Hematopoietic multipotent progenitor cell (in vitro differentiated cells): ENCODE measurements at regions not wholly inside any gene's neighbourhood (a gene's known extent, or its start where the extent isn't known, plus 50 kb on each side); places are given as distances from the start of the nearest gene placed in this dataset.

Experiments used
- DNase-seq, 3 donors: peaks; one replicate each; pipeline ENCODE4 v3.0.0-alpha.2; 2011 to 2015; ENCODE audit warnings: low read depth in 2 of 3, low spot score in 2 of 3

DNA sequence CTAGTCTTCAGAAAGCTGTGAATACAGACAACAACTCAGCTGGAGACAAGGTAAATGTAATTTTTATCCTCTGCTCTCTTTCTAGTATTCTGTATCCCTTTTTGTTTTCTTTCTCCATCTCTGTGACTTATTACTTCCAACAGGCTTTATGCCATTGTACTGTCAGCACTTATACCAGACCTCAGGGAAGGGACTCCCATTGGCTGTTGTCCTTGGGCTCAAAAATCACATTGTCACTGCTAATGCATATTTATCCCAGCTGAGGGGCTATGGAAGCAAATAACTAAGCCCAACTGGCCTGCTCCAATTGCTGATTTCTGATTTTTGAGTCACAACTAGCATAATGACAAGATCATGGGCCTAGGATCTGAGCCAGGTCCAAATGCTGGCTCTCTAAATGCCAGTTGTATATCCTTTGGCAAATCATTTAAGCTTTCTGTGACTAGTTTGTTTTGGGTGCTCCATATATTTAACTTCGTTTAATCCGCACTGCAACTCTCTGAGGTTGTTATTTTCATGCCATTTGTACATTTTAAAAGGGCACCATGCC, 395.1 kb upstream of the GNPDA2 start:
- DNase-seq: no peak

DNA sequence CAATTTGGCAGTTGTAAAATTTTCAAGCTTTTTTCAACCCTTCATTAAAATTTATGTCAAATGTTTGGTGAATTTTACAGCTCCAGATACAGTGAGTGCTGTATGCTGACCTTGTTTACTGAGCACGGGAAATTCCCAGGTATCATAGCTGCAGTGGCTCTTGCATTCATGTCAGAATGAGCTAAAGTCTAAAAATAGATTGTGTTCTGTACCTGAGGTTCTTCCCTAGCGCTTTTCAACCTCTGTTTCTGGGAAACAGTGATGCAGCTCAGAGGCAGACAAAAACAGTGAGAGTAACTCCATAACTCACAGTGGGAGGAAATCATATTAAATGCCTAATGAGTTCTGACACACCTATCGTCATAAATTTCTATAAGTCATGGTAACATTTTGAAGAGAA, 393.8 kb upstream of the GNPDA2 start:
- DNase-seq: no peak

DNA sequence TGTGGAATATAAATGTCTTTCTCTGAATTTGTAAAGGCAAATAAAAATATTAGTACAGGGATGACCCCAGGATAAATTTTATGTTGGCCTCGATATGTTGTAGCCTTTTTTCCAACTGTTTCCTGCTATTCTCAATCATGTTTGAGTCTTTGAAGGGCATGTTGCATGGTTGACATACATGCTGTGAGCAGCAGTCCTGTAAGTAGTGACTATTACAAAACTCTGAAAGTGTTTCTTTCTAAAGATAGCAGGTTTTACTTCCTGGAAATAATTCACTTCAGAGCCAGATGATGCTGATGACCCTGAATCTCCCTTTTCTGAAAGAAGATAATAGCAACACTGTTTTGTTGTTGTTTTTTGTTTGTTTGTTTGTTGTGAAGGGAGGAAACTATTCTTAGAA, 393.0 kb upstream of the GNPDA2 start:
- no peak for DNase-seq

- DNase-seq: no peak
Measured at GRCh38 chr4:45102716-45103115, 376.4 kb upstream of the GNPDA2 start.

GRCh38 chr4:45100956-45101818, 374.8 kb upstream of the GNPDA2 start:
- no peak for DNase-seq

DNA sequence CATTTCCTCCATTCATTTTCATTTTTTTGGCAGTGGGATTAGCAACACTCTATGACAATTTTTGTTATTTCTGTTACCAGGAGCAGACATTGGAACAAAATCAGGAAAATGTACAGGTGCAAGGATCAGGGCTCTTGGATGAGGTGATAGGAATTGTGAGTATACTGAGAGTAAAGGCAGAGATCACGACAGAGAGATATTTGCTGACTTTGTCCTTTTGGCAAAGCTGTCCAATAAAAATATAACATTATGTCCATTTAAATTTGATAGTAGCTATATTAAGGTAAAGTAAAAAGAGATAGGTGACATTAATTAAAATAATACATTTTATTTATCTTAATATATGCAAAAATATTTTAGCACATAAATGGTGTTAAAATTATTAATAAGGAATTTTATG, 373.1 kb upstream of the GNPDA2 start:
- DNase-seq: no peak

- no peak for DNase-seq
Measured at GRCh38 chr4:45094684-45095083, 368.3 kb upstream of the GNPDA2 start.

- DNase-seq: no peak
Measured at GRCh38 chr4:45082101-45082500, 355.7 kb upstream of the GNPDA2 start.

DNA sequence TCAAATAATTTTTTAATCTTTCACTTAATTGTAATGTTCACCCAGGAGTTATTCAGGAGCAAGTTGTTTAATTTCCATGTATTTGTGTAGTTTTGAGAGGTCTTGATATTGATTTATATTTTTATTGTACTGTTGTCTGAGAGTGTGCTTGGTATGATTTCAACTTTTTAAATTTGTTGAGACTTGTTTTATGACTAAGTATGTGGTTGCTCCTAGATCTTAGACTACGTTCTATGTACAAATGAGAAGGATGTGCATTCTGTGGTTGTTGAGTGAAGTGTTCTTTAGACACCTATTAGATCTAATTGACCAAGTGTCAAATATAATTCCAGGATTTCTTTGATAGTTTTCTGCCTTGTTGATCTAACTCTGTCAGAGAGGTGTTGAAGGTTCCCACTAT, 353.3 kb upstream of the GNPDA2 start:
- no peak for DNase-seq

GRCh38 chr4:45078201-45078600, 351.8 kb upstream of the GNPDA2 start:
- no peak for DNase-seq

DNA sequence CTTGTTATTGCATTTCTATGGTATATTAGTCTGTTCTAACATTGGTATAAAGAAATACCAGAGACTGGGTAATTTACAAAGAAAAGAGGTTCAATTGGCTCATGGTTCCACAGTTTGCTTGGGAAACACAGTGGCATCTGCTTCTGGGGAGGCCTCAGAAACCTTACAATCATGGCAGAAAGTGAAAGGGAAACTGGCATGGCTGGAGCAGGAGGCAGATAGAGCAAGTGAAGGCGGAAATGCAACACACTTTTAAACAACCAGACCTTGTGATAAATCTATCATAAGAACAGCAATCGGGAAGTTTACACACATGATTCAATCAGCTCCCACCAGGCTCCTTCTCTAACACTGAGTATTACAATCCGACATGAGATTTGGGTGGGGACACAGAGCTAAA, 346.6 kb upstream of the GNPDA2 start:
- DNase-seq: no peak

- DNase-seq: no peak
Measured at GRCh38 chr4:45064741-45065140, 338.4 kb upstream of the GNPDA2 start.

DNA sequence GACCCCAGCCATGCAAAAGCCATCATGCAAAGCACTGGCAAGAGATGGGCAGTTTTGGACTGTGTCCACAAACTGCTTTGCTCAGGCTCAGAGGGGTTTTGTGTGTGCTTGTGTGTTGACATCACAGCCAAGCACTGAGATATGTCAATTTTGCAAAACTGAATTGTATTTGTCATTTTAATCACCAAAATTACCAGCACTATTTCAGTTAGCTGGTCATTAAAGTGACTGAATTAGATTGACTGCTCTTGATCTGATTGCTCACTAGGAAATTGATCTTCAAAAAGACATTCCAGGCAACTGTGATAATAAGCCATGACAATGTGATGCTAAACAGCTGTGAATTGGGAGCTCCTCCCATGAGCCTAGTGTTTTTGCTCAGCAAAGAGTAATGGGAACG, 337.3 kb upstream of the GNPDA2 start:
- no peak for DNase-seq

DNA sequence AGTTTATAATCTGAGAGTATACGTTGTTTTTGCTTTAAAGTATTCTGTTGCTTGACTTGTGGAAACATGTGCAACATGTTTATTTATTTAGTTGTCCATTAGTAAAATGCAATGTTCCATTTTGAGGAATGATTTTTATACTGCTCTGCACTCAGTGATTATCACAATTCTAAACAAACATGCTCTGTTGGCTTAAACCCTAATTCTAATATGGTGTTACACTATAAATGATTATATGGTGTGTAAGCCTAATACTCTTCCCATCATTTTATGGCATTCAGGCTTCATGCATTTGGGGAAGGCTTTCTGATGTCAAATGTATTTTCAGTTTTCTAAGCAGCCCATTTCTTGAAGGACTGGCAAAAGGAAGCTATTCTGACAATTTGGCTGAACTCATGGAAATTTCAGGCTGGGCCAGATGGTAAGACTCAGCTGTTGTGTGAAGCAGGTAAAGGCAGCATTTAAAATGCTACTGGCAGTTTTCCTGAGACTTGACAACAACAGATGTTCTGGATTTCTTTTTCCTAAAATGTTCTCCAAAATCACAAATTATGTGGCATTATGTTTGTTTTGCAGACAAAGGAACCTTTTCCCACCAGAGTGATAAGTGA, 336.7 kb upstream of the GNPDA2 start:
- DNase-seq: no peak

DNA sequence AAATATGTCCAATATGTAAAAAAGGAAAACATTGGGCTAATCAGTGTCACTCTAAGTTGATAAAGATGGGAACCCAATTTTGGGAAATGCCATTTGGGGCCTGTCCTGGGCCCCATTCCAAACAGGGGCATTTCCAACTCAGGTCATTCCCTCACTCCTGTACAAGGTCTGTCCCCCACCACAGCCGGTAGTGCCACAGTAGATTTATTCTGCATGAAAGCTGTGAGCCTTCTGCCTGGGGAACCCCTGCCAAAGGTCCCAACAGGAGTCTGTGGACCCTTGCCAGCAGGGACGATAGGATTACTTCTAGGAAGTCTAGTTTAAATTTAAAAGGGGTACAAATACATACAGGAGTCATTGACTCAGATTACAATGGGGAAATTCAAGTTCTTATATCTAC, 317.6 kb upstream of the GNPDA2 start:
- DNase-seq: no peak

DNA sequence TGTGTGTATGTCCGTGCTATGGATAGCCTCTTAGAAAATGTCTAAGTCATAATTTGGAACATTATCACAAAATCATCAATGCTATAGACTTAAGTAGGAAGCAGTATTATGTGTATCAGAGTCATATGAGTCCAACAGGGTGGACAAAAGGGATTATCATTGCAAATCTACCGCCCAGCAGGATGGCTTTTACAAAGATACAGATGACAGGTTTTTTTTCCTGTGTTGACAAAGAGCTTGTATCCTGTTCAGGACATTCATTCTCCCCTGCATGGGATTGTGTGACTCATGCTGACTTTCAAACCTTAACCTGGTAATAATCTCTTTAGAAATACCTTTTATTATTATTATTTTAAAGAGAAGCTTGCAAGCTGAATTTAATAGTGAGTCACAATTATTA, 310.3 kb upstream of the GNPDA2 start:
- DNase-seq: no peak

GRCh38 chr4:45033676-45034419, 307.5 kb upstream of the GNPDA2 start:
- DNase-seq: no peak

DNA sequence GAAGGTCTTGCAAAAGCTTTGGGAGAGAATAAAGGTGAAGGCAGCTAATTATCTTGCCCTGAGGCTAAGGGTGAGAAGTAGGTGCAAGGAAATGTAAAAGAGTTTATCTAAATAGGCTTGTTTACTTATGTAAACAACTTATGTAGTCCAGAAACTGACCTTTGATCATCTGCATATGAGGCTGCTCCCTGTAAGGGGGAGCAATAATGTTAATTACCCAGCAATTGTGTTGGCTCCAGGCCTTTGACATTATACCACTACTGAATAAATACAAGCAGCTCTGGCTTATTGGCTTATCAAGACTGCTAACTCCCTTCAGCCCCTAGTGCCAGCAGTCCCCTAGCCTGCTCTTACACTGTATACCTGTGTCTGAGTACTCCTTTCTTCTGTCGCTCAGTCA, 303.7 kb upstream of the GNPDA2 start:
- no peak for DNase-seq

DNA sequence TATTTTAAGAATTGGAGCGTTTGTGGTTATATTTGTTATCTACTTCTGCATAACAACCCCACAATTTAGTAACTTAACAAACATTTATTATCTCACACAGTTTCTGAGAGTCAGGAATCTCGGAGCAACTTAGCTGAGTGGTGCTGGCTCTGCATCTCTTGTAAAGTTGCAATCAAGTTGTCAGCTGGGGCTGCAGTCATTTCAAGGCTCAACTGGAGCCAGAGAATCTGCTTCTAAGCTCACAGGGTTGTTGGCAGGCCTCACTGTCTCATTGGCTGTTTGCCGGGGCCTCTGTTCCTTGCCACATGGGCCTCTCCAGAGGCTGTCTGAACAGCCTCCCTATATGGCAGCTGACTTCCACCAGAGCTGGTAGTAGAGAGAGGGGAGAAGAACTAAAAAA, 281.2 kb upstream of the GNPDA2 start:
- DNase-seq: no peak

- no peak for DNase-seq
Measured at GRCh38 chr4:45006078-45006477, 279.7 kb upstream of the GNPDA2 start.

DNA sequence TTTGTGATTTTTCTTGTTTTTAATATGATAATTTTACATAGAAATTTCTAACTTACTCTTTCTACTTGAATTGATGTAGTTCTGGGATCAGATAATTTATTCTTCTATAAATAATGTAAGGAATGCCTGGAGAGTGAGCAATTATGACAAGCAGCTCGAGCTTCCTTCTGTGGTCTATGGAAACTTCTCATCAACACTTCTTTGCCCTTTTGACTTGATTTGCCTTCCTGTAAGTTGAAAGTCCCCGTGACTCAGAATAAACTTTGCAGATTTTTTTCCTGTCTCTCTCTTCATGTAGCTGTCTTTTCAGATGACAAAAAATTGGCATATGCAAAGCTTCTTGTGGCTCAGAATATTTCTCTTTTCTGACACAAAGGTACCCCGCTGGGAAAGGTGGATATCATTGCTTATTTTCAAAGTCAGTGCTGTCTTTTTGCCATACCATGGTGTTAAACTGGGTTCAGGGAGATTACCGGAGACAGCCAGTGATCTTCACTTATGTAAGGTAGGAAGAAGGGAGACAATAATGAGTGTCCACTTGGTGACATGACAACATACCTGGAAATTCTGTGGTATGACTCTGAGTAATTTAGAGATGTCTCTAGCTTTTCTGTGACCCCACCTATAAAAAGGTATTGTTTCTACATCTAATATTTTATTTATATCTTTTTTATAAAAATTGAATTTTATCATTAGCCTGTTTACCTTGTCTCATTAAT, 278.6 kb upstream of the GNPDA2 start:
- DNase-seq: no peak
